HCT116 (cell line): ENCODE measurements at regions not wholly inside any gene's neighbourhood (a gene's known extent, or its start where the extent isn't known, plus 50 kb on each side); places are given as distances from the start of the nearest gene placed in this dataset.

Source experiments
- ATAC-seq: fragments of 200-7000 bp; cut with Tn5 transposase; 2 replicates; pipeline ENCODE4 v1.9.1; 2020; ENCODE audit warnings: mild to moderate bottlenecking, moderate library complexity
- BruUV-seq: library from RNA; stranded (reverse); fragments of 400-500 nt; replicated peaks from 2 replicates; lab custom pipeline; 2021; lab: Mats Ljungman, UMichigan
- CTCF ChIA-PET: fragments of 300-600 bp; sonication (Branson Sonifier 250); formaldehyde crosslinking; loops from one replicate; lab custom pipeline; 2021; ENCODE audit warnings: antibody characterized with exemption; lab: Charles Lee
- POLR2A ChIA-PET: fragments of 300-600, 350-600 bp; sonication (Branson Sonifier 250); formaldehyde crosslinking; loops from one replicate; lab custom pipeline; 2021; ENCODE audit warnings: antibody characterized with exemption; lab: Charles Lee
- RAD21 ChIA-PET, 2 experiments: fragments of 300-600 bp; sonication (Branson Sonifier 250); formaldehyde crosslinking; loops; one replicate each; lab custom pipeline; 2023; ENCODE audit warnings: low total read pairs in 2 of 2; ENCODE audit not compliant: uncharacterized antibody in 2 of 2, unreplicated experiment in 2 of 2, low non-redundant PET in 1 of 2; lab: Charles Lee
- DNase-seq: peaks from one replicate; pipeline ENCODE4 v3.0.0-alpha.2; 2010; ENCODE audit warnings: low read depth, low spot score
- H2AFZ ChIP-seq: fragments of 200-600 bp; shearing (Covaris generic), sonication (generic); 2 replicates; pipeline ENCODE4 v1.6.1; 2017; ENCODE audit warnings: low read depth, mixed run types, mixed read lengths, antibody characterized with exemption, low read length; ENCODE audit not compliant: poor library complexity, severe bottlenecking
- H3K27ac ChIP-seq: 2 replicates; pipeline ENCODE4 v1.5.1; 2012; ENCODE audit warnings: low read depth, low read length
- H3K27me3 ChIP-seq: fragments of 200-600 bp; sonication (generic); 2 replicates; pipeline ENCODE4 v1.6.1; 2016; ENCODE audit warnings: mixed run types, low read length, mixed read lengths; ENCODE audit not compliant: insufficient read depth
- H3K36me3 ChIP-seq, 2 experiments: fragments of 200-500 bp in 1 of 2; fragments of 200-600 bp in 1 of 2; sonication (Bioruptor generic) in 1 of 2; sonication (generic) in 1 of 2; 2 replicates each; pipeline versions ENCODE4 v1.5.1 to v1.6.1; 2014 to 2016; ENCODE audit warnings: low read length in 2 of 2, inconsistent platforms in 1 of 2, mixed read lengths in 1 of 2, mixed run types in 1 of 2; ENCODE audit not compliant: insufficient read depth in 2 of 2, control insufficient read depth in 1 of 2
- H3K4me1 ChIP-seq, 2 experiments: fragments of 200-600 bp in 1 of 2; sonication (generic) in 1 of 2; 2 replicates each; pipeline versions ENCODE4 v1.5.1 to v1.6.1; 2012 to 2017; ENCODE audit warnings: low read length in 2 of 2, inconsistent platforms in 1 of 2, mild to moderate bottlenecking in 1 of 2, mixed read lengths in 1 of 2, mixed run types in 1 of 2, moderate library complexity in 1 of 2; ENCODE audit not compliant: insufficient read depth in 2 of 2, control insufficient read depth in 1 of 2
- H3K4me2 ChIP-seq: fragments of 200-600 bp; sonication (generic); 2 replicates; pipeline ENCODE4 v1.6.1; 2017; ENCODE audit warnings: mixed run types, low read length, mixed read lengths
- H3K4me3 ChIP-seq, 2 experiments: fragments of 200-600 bp in 1 of 2; sonication (generic) in 1 of 2; replicated peaks in 1 of 2; 2 replicates each; pipeline ENCODE4 v1.5.1; 2011 to 2016; ENCODE audit warnings: low read length in 2 of 2, control low read depth in 1 of 2, low read depth in 1 of 2, mild to moderate bottlenecking in 1 of 2, mixed read lengths in 1 of 2, mixed run types in 1 of 2
- H3K79me2 ChIP-seq: fragments of 200-600 bp; sonication (generic); 2 replicates; pipeline ENCODE4 v1.6.1; 2017; ENCODE audit warnings: mild to moderate bottlenecking, mixed run types, low read length, moderate library complexity, mixed read lengths; ENCODE audit not compliant: insufficient read depth
- H3K9ac ChIP-seq: fragments of 200-600 bp; sonication (generic); 2 replicates; pipeline ENCODE4 v1.6.1; 2016; ENCODE audit warnings: low read length, mixed read lengths
- H3K9me2 ChIP-seq: fragments of 200-600 bp; sonication (generic), shearing (Covaris generic); 2 replicates; pipeline ENCODE4 v1.6.1; 2017; ENCODE audit warnings: mixed run types, mild to moderate bottlenecking, moderate library complexity; ENCODE audit not compliant: insufficient read depth
- H3K9me3 ChIP-seq, 2 experiments: fragments of 200-500 bp in 1 of 2; fragments of 200-600 bp in 1 of 2; sonication (Bioruptor generic) in 1 of 2; sonication (generic) in 1 of 2; 2 replicates each; pipeline ENCODE4 v1.6.1; 2014 to 2017; ENCODE audit warnings: low read length in 2 of 2, mixed read lengths in 2 of 2, inconsistent platforms in 1 of 2, low read depth in 1 of 2, mild to moderate bottlenecking in 1 of 2, mixed run types in 1 of 2, moderate library complexity in 1 of 2; ENCODE audit not compliant: control insufficient read depth in 1 of 2, insufficient read depth in 1 of 2
- H4K20me1 ChIP-seq: fragments of 200-600 bp; sonication (generic), shearing (Covaris generic); 2 replicates; pipeline ENCODE4 v1.6.1; 2017; ENCODE audit warnings: mixed run types, mild to moderate bottlenecking, moderate library complexity; ENCODE audit not compliant: insufficient read depth
- CTCF ChIP-seq, 3 experiments: fragments of 200-600 bp in 1 of 3; sonication (generic) in 1 of 3; IDR thresholded peaks in 2 of 3; conservative IDR thresholded peaks in 1 of 3; 2 replicates each; pipeline ENCODE4 v1.5.1; 2012 to 2017; ENCODE audit warnings: low read depth in 2 of 3, low read length in 2 of 3, antibody characterized with exemption in 1 of 3, borderline replicate concordance in 1 of 3, control low read depth in 1 of 3, mild to moderate bottlenecking in 1 of 3, mixed read lengths in 1 of 3, mixed run types in 1 of 3, moderate library complexity in 1 of 3; ENCODE audit not compliant: insufficient read depth in 1 of 3
- ELF1 ChIP-seq: IDR thresholded peaks from 2 replicates; pipeline ENCODE4 v1.6.1; 2012; ENCODE audit warnings: low read depth, borderline replicate concordance
- EZH2 ChIP-seq: fragments of 200-600 bp; sonication (generic); IDR thresholded peaks from 2 replicates; pipeline ENCODE4 v1.6.1; 2017; ENCODE audit warnings: antibody characterized with exemption, mixed run types
- FOSL1 ChIP-seq: IDR thresholded peaks from 2 replicates; pipeline ENCODE4 v1.6.1; 2012; ENCODE audit warnings: low read depth
- MAX ChIP-seq: IDR thresholded peaks from 2 replicates; pipeline ENCODE4 v1.6.1; 2012
- POLR2A ChIP-seq: IDR thresholded peaks from 2 replicates; pipeline ENCODE4 v1.7.0; 2011; ENCODE audit warnings: borderline replicate concordance; ENCODE audit not compliant: insufficient read depth, insufficient read length; ENCODE audit errors: extremely low read depth
- RAD21 ChIP-seq: IDR thresholded peaks from 2 replicates; pipeline ENCODE4 v1.6.1; 2012; ENCODE audit warnings: low read depth, mild to moderate bottlenecking
- REST ChIP-seq: IDR thresholded peaks from 2 replicates; pipeline ENCODE4 v1.6.1; 2012; ENCODE audit warnings: low read depth
- SIN3A ChIP-seq: IDR thresholded peaks from 2 replicates; pipeline ENCODE4 v1.6.1; 2012; ENCODE audit warnings: low read depth
- SP1 ChIP-seq: IDR thresholded peaks from 2 replicates; pipeline ENCODE4 v1.6.1; 2012; ENCODE audit warnings: low read depth
- TCF7L2 ChIP-seq: IDR thresholded peaks from 2 replicates; pipeline ENCODE4 v1.7.0; 2011; ENCODE audit warnings: borderline replicate concordance, inconsistent platforms; ENCODE audit not compliant: insufficient read depth, insufficient read length; ENCODE audit errors: extremely low read depth
- ZBTB33 ChIP-seq: IDR thresholded peaks from 2 replicates; pipeline ENCODE4 v1.6.1; 2011; ENCODE audit warnings: mild to moderate bottlenecking, low read length, moderate library complexity; ENCODE audit not compliant: insufficient replicate concordance; ENCODE audit errors: extremely low read depth
- ZNF274 ChIP-seq: fragments of 200-500 bp; sonication (Bioruptor generic); IDR thresholded peaks from 2 replicates; pipeline ENCODE4 v1.6.1; 2014; ENCODE audit warnings: mild to moderate bottlenecking, low read depth, low read length, inconsistent platforms
- intact Hi-C: fragments of 100-400 bp; cut with micrococcal nuclease; formaldehyde crosslinking; loops from 2 replicates; pipeline ENCODE4 v1.10.0; 2022

- Histone ChIP-seq H3K9me3 (no peaks in the 10 kb centered on the region), H3K36me3 (no peaks in the 10 kb centered on the region), H3K27ac (no peak overlapping the region), H3K4me1 (no peaks in the 10 kb centered on the region), H4K20me1 (no peaks in the 10 kb centered on the region), H3K4me2 (no peak overlapping the region), H2AFZ (no peak overlapping the region), H3K4me3 (no peak overlapping the region), H3K27me3 (peaks cover 61% of the 10 kb centered on the region), H3K9me2 (no peaks in the 10 kb centered on the region), H3K9ac (no peak overlapping the region), H3K79me2 (no peaks in the 10 kb centered on the region)
- ChIA-PET CTCF (no interaction called here), POLR2A (no interaction called here), RAD21 (no interaction called here)
- BruUV-seq = no TSS peak
- no peak for ATAC-seq
- no peak for DNase-seq
- no peak for TF ChIP-seq REST
- no peak for TF ChIP-seq SIN3A
- TF ChIP-seq TCF7L2 = no peak
- TF ChIP-seq POLR2A = no peak
- TF ChIP-seq EZH2 = no peak
- no peak for TF ChIP-seq FOSL1
- TF ChIP-seq ZBTB33 = no peak
- no peak for TF ChIP-seq CTCF (IDR thresholded peaks at IDR 0.05 in 2 of 3, conservative IDR thresholded peaks at IDR 0.05 in 1 of 3; ENCODE audit: borderline replicate concordance in 1 of 3, insufficient read depth in 1 of 3, low read depth in 2 of 3, low read length in 2 of 3)
- TF ChIP-seq SP1 = no peak
- no peak for TF ChIP-seq MAX
- TF ChIP-seq RAD21 = no peak
- no peak for TF ChIP-seq ZNF274
- no peak for TF ChIP-seq ELF1
- intact Hi-C loops = no loop called here
These were observed 219.7 kb upstream of the TMPO start for GRCh38 chr12:98295681-98296080.
